Natural killer cell (primary cell): ENCODE measurements at regions not wholly inside any gene's neighbourhood (a gene's known extent, or its start where the extent isn't known, plus 50 kb on each side); places are given as distances from the start of the nearest gene placed in this dataset.
"Not testable (repeated sequence)": the region's sequence is repeated elsewhere in the genome, so short reads cannot be mapped to it uniquely, and the experiment has no call there.

Experiments used
- ATAC-seq, 3 donors: fragments of 150-1000 bp in 2 of 3; fragments of 200-7000 bp in 1 of 3; cut with Tn5 transposase; 1 replicate in 1 of 3; 2 replicates in 2 of 3; pipeline ENCODE4 v1.10.0; 2021; ENCODE audit warnings: mild to moderate bottlenecking in 2 of 3, moderate library complexity in 2 of 3
- DNase-seq, 2 donors: peaks; one replicate each; pipeline versions ENCODE4 v3.0.0 to v3.0.0-alpha.2; 2013 to 2021; ENCODE audit warnings: mixed read lengths in 1 of 2
- H3K27ac ChIP-seq: one replicate; pipeline ENCODE4 v1.5.1; 2013; ENCODE audit warnings: mild to moderate bottlenecking, low read length
- H3K27me3 ChIP-seq: one replicate; pipeline ENCODE4 v1.6.1; 2013; ENCODE audit warnings: low read length; ENCODE audit not compliant: control insufficient read depth, insufficient read depth
- H3K36me3 ChIP-seq: one replicate; pipeline ENCODE4 v1.6.1; 2013; ENCODE audit warnings: low read length; ENCODE audit not compliant: control insufficient read depth, insufficient read depth
- H3K4me1 ChIP-seq: one replicate; pipeline ENCODE4 v1.6.1; 2013; ENCODE audit warnings: low read length; ENCODE audit not compliant: control insufficient read depth, insufficient read depth
- H3K4me3 ChIP-seq: one replicate; pipeline ENCODE4 v1.5.1; 2013; ENCODE audit warnings: low read length
- H3K9me3 ChIP-seq: one replicate; pipeline ENCODE4 v1.6.1; 2013; ENCODE audit warnings: low read length; ENCODE audit not compliant: control insufficient read depth, insufficient read depth
- H3K27ac Mint-ChIP-seq, 2 donors: one replicate each; pipeline ENCODE4 v1.8.0; 2022; ENCODE audit warnings: mild to moderate bottlenecking in 2 of 2, mixed read lengths in 2 of 2, moderate library complexity in 1 of 2
- H3K27me3 Mint-ChIP-seq, 2 donors: one replicate each; pipeline ENCODE4 v1.8.0; 2022; ENCODE audit warnings: low read depth in 2 of 2, mixed read lengths in 2 of 2
- H3K36me3 Mint-ChIP-seq: one replicate; pipeline ENCODE4 v1.8.0; 2022; ENCODE audit warnings: mixed read lengths
- H3K4me1 Mint-ChIP-seq, 2 donors: one replicate each; pipeline ENCODE4 v1.8.0; 2022; ENCODE audit warnings: mixed read lengths in 2 of 2
- H3K4me3 Mint-ChIP-seq: one replicate; pipeline ENCODE4 v1.8.0; 2022; ENCODE audit warnings: mild to moderate bottlenecking, moderate library complexity, mixed read lengths
- H3K9me3 Mint-ChIP-seq, 2 donors: one replicate each; pipeline ENCODE4 v1.8.0; 2022; ENCODE audit warnings: mixed read lengths in 2 of 2
- WGBS: methylation state at CpG from one replicate; pipeline ENCODE4 v1.1.7; 2013; ENCODE audit warnings: missing lambda C conversion rate; ENCODE audit not compliant: insufficient coverage; 5-methylcytosine and 5-hydroxymethylcytosine counted together
- intact Hi-C: fragments of 100-400 bp; cut with micrococcal nuclease; formaldehyde crosslinking; loops from one replicate; pipeline ENCODE4 v1.14.2; 2022
- TF ChIP-seq, protein P1 (sequence below): fragments of 200-600 bp; IDR thresholded peaks from one replicate; pipeline ENCODE4 v1.8.0; 2022; ENCODE audit warnings: antibody characterized with exemption

GRCh38 chr2:107570876-107571275, 255.8 kb upstream of the RGPD4 start:
- TF ChIP-seq, protein P1, sequence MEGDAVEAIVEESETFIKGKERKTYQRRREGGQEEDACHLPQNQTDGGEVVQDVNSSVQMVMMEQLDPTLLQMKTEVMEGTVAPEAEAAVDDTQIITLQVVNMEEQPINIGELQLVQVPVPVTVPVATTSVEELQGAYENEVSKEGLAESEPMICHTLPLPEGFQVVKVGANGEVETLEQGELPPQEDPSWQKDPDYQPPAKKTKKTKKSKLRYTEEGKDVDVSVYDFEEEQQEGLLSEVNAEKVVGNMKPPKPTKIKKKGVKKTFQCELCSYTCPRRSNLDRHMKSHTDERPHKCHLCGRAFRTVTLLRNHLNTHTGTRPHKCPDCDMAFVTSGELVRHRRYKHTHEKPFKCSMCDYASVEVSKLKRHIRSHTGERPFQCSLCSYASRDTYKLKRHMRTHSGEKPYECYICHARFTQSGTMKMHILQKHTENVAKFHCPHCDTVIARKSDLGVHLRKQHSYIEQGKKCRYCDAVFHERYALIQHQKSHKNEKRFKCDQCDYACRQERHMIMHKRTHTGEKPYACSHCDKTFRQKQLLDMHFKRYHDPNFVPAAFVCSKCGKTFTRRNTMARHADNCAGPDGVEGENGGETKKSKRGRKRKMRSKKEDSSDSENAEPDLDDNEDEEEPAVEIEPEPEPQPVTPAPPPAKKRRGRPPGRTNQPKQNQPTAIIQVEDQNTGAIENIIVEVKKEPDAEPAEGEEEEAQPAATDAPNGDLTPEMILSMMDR = no peak
- H3K27me3 ChIP-seq = no peaks in the 10 kb centered on the region
- DNase-seq (no peak), ATAC-seq (no peak)
- no peaks in the 10 kb centered on the region for H3K36me3 ChIP-seq
- H3K4me1 Mint-ChIP-seq = no peaks in the 10 kb centered on the region
- intact Hi-C loops = no loop called here
- no peak overlapping the region for H3K4me3 Mint-ChIP-seq
- H3K4me1 ChIP-seq = no peaks in the 10 kb centered on the region
- H3K27ac Mint-ChIP-seq = no peak overlapping the region
- H3K4me3 ChIP-seq = no peak overlapping the region
- H3K27ac ChIP-seq = no peak overlapping the region
- H3K9me3 Mint-ChIP-seq = peaks cover 5 to 8% of the 10 kb centered on the region in 2 donors
- no peaks in the 10 kb centered on the region for H3K9me3 ChIP-seq
- WGBS = 78% methylated on average over 1 of the region's 1 CpG
- H3K27me3 Mint-ChIP-seq = no peaks in the 10 kb centered on the region
- no peaks in the 10 kb centered on the region for H3K36me3 Mint-ChIP-seq

GRCh38 chr2:107572890-107573289, 253.8 kb upstream of the RGPD4 start:
- H3K4me3 ChIP-seq, H3K4me3 Mint-ChIP-seq, DNase-seq, ATAC-seq, H3K36me3 Mint-ChIP-seq, H3K9me3 ChIP-seq, H3K4me1 ChIP-seq, H3K27me3 Mint-ChIP-seq, H3K27ac ChIP-seq, intact Hi-C loops, H3K9me3 Mint-ChIP-seq, H3K4me1 Mint-ChIP-seq, H3K27me3 ChIP-seq, H3K27ac Mint-ChIP-seq, H3K36me3 ChIP-seq: not testable (repeated sequence)
- 96% methylated on average over 6 of the region's 13 CpGs for WGBS

DNA sequence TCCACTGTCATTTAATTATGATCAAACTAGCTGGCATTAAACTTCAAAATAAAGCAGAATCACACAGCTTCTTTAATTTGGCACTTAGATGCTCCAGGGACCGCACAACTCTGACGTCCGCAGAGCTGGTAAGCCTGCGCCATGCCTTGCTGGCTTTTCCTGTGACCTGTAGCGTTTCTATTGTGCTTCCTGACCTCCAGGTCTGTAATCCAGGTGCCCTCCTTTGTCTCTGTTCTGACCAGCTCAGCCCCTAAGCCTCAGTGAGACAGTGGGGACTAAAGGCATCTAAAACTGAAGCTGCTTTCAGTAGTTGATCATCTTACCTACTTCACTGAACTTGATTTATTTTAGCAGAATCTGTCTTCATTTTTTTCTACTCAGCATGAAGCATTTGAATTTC, 249.7 kb upstream of the RGPD4 start:
- Histone ChIP-seq H3K4me3 (no peak overlapping the region), H3K27ac (no peak overlapping the region), H3K9me3 (no peaks in the 10 kb centered on the region), H3K27me3 (no peaks in the 10 kb centered on the region), H3K36me3 (no peaks in the 10 kb centered on the region), H3K4me1 (no peaks in the 10 kb centered on the region)
- Mint-ChIP-seq H3K27me3 (no peaks in the 10 kb centered on the region), H3K27ac (no peak overlapping the region), H3K4me3 (no peak overlapping the region), H3K36me3 (no peaks in the 10 kb centered on the region), H3K9me3 (peaks cover 0 to 5% of the 10 kb centered on the region in 2 donors), H3K4me1 (no peaks in the 10 kb centered on the region)
- DNase-seq (no peak), ATAC-seq (no peak)
- WGBS = 89% methylated on average over 5 of the region's 5 CpGs
- TF ChIP-seq, protein P1 = no peak
- intact Hi-C loops = no loop called here

- Mint-ChIP-seq H3K4me1 (no peaks in the 10 kb centered on the region), H3K36me3 (no peaks in the 10 kb centered on the region), H3K27me3 (no peaks in the 10 kb centered on the region), H3K9me3 (peaks cover 10 to 11% of the 10 kb centered on the region in 2 donors), H3K27ac (no peak overlapping the region), H3K4me3 (no peak overlapping the region)
- Histone ChIP-seq H3K36me3 (no peaks in the 10 kb centered on the region), H3K4me3 (no peak overlapping the region), H3K27me3 (no peaks in the 10 kb centered on the region), H3K27ac (no peak overlapping the region), H3K9me3 (no peaks in the 10 kb centered on the region), H3K4me1 (no peaks in the 10 kb centered on the region)
- DNase-seq (no peak), ATAC-seq (no peak)
- TF ChIP-seq, protein P1 = no peak
- intact Hi-C loops = no loop called here
Measured at GRCh38 chr2:107582487-107582886, 244.2 kb upstream of the RGPD4 start.
